OCI-LY1 (cell line): ENCODE measurements at regions not wholly inside any gene's neighbourhood (a gene's known extent, or its start where the extent isn't known, plus 50 kb on each side); places are given as distances from the start of the nearest gene placed in this dataset.

Experiments
- H2AFZ ChIP-seq: fragments of 200-600 bp; sonication (generic), shearing (Covaris generic); 2 replicates; pipeline ENCODE4 v1.6.0; 2014; ENCODE audit warnings: antibody characterized with exemption, mild to moderate bottlenecking, low read length
- H3F3A ChIP-seq: fragments of 200-600 bp; sonication (generic), shearing (Covaris generic); 2 replicates; pipeline ENCODE4 v1.6.0; 2014; ENCODE audit warnings: mild to moderate bottlenecking, antibody characterized with exemption, low read length, moderate library complexity; ENCODE audit not compliant: insufficient read depth
- H3K27ac ChIP-seq: fragments of 200-600 bp; sonication (generic); 2 replicates; pipeline ENCODE4 v1.5.1; 2014; ENCODE audit warnings: low read length, mixed run types, mild to moderate bottlenecking, low read depth; ENCODE audit not compliant: poor library complexity, severe bottlenecking
- H3K27me3 ChIP-seq: fragments of 200-600 bp; sonication (generic); 2 replicates; pipeline ENCODE4 v1.6.0; 2014; ENCODE audit warnings: antibody characterized with exemption, mild to moderate bottlenecking, low read length, moderate library complexity; ENCODE audit not compliant: insufficient read depth
- H3K36me3 ChIP-seq: fragments of 200-600 bp; sonication (generic); 2 replicates; pipeline ENCODE4 v1.6.1; 2014; ENCODE audit warnings: mild to moderate bottlenecking, antibody characterized with exemption, low read length, moderate library complexity, mixed read lengths; ENCODE audit not compliant: insufficient read depth
- H3K4me1 ChIP-seq: fragments of 200-600 bp; sonication (generic); 2 replicates; pipeline ENCODE4 v1.5.1; 2014; ENCODE audit warnings: mild to moderate bottlenecking, low read length, moderate library complexity; ENCODE audit not compliant: insufficient read depth, severe bottlenecking
- H3K4me2 ChIP-seq: fragments of 200-600 bp; sonication (generic), shearing (Covaris generic); 2 replicates; pipeline ENCODE4 v1.6.1; 2014; ENCODE audit warnings: low read length
- H3K4me3 ChIP-seq: fragments of 200-600 bp; sonication (generic); 2 replicates; pipeline ENCODE4 v1.5.1; 2014; ENCODE audit warnings: low read length, low read depth, mild to moderate bottlenecking, mixed read lengths; ENCODE audit not compliant: poor library complexity, severe bottlenecking
- H3K79me2 ChIP-seq: fragments of 200-600 bp; shearing (Covaris generic); 2 replicates; pipeline ENCODE4 v1.6.1; 2016; ENCODE audit warnings: mixed run types, low read length, mixed read lengths; ENCODE audit not compliant: insufficient read depth
- H3K9ac ChIP-seq: fragments of 200-600 bp; sonication (generic), shearing (Covaris generic); 2 replicates; pipeline ENCODE4 v1.6.1; 2014; ENCODE audit warnings: mild to moderate bottlenecking, low read length, mixed read lengths
- H3K9me2 ChIP-seq: fragments of 200-600 bp; sonication (generic), shearing (Covaris generic); 2 replicates; pipeline ENCODE4 v1.6.1; 2014; ENCODE audit warnings: low read depth, mild to moderate bottlenecking, low read length, mixed read lengths
- H3K9me3 ChIP-seq: fragments of 200-600 bp; shearing (Covaris generic); 2 replicates; pipeline ENCODE4 v1.6.1; 2014; ENCODE audit warnings: low read length, mixed read lengths
- H4K20me1 ChIP-seq: fragments of 200-600 bp; sonication (generic), shearing (Covaris generic); 2 replicates; pipeline ENCODE4 v1.6.0; 2016; ENCODE audit warnings: mild to moderate bottlenecking, low read length; ENCODE audit not compliant: insufficient read depth
- CTCF ChIP-seq: fragments of 200-600 bp; sonication (generic), shearing (Covaris generic); IDR thresholded peaks from 2 replicates; pipeline ENCODE4 v1.5.1; 2017; ENCODE audit warnings: mild to moderate bottlenecking, antibody characterized with exemption, low read length, moderate library complexity, mixed read lengths
- EZH2 ChIP-seq: fragments of 200-600 bp; sonication (generic), shearing (Covaris generic); IDR thresholded peaks from 2 replicates; pipeline ENCODE4 v1.8.0; 2017; ENCODE audit warnings: borderline replicate concordance, mixed run types, mild to moderate bottlenecking, antibody characterized with exemption, low read length, moderate library complexity, mixed read lengths

DNA sequence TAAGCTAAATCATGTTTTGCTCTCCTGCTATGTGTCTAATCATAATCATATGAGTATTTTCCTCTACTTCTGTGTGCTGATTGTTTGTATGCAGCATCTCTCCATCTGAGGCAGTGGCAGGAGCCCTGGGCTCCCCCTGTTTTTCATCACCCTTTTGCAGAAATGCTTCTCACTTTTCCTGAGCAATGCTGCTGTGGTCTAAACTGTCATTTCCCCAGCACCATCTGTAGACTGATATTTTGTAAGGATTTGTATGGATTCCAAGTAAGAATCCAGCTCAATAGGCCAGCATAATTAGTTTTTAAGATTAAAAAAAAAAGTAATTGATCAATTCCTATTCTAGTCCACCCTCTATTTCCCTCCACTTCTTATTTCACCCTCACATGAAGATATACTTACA is 257.0 kb upstream of the CPHXL start:
- H3K27ac ChIP-seq: no peak overlapping the region
- no peaks in the 10 kb centered on the region for H3F3A ChIP-seq
- no peaks in the 10 kb centered on the region for H3K27me3 ChIP-seq
- no peaks in the 10 kb centered on the region for H3K36me3 ChIP-seq
- no peaks in the 10 kb centered on the region for H4K20me1 ChIP-seq
- TF ChIP-seq CTCF (no peak), EZH2 (no peak)
- no peak overlapping the region for H3K4me2 ChIP-seq
- no peak overlapping the region for H3K9ac ChIP-seq
- H2AFZ ChIP-seq: no peak overlapping the region
- H3K9me2 ChIP-seq: no peaks in the 10 kb centered on the region
- H3K79me2 ChIP-seq: no peaks in the 10 kb centered on the region
- H3K9me3 ChIP-seq: no peaks in the 10 kb centered on the region
- H3K4me3 ChIP-seq: no peak overlapping the region
- H3K4me1 ChIP-seq: no peaks in the 10 kb centered on the region

DNA sequence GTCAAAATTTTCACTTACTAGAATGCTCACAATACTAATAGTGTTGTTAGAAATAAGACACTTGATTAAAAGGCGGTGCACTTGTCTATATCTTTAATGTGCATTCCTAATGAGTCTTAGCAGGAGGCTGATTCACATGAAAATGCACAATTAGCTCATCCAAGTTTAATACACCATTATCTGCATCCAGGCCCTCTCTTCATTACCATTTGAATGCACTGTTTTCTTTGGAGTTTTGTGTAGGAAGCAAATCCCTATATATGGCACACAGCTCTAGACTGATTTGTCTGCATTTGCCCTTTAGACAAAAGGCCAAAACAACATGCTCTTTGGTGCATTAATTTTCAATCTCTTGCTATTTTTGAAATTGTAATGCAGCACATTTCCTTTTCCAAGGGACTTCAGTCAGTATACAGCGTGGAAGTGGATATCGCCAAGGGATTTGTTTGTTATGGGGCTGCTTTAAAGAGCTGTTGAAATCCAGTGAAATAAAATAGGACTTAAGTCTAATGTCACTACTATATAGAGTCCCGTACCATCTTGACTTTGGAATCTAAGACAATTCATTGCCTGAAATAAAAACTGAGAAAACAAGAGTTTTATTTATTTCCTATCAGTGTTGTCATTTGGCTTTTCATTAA is 257.6 kb upstream of the CPHXL start:
- TF ChIP-seq CTCF (no peak), EZH2 (no peak)
- Histone ChIP-seq H3K9me2 (no peaks in the 10 kb centered on the region), H2AFZ (no peak overlapping the region), H3K27ac (no peak overlapping the region), H4K20me1 (no peaks in the 10 kb centered on the region), H3K79me2 (no peaks in the 10 kb centered on the region), H3F3A (no peaks in the 10 kb centered on the region), H3K4me2 (no peak overlapping the region), H3K9me3 (no peaks in the 10 kb centered on the region), H3K4me3 (no peak overlapping the region), H3K27me3 (no peaks in the 10 kb centered on the region), H3K9ac (no peak overlapping the region), H3K36me3 (no peaks in the 10 kb centered on the region), H3K4me1 (no peaks in the 10 kb centered on the region)

GRCh38 chr16:75987323-75987722 is 261.0 kb upstream of the CPHXL start:
- no peaks in the 10 kb centered on the region for H4K20me1 ChIP-seq
- no peaks in the 10 kb centered on the region for H3K4me1 ChIP-seq
- no peak overlapping the region for H2AFZ ChIP-seq
- no peaks in the 10 kb centered on the region for H3K9me3 ChIP-seq
- H3K9me2 ChIP-seq: no peaks in the 10 kb centered on the region
- no peak overlapping the region for H3K27ac ChIP-seq
- TF ChIP-seq EZH2 (no peak), CTCF (no peak)
- H3K27me3 ChIP-seq: no peaks in the 10 kb centered on the region
- H3K4me3 ChIP-seq: no peak overlapping the region
- no peaks in the 10 kb centered on the region for H3F3A ChIP-seq
- no peaks in the 10 kb centered on the region for H3K36me3 ChIP-seq
- H3K4me2 ChIP-seq: no peak overlapping the region
- H3K9ac ChIP-seq: no peak overlapping the region
- no peaks in the 10 kb centered on the region for H3K79me2 ChIP-seq
